ENCODE measurements at regions not wholly inside any gene's neighbourhood (a gene's known extent, or its start where the extent isn't known, plus 50 kb on each side); places are given as distances from the start of the nearest gene placed in this dataset.

DNA sequence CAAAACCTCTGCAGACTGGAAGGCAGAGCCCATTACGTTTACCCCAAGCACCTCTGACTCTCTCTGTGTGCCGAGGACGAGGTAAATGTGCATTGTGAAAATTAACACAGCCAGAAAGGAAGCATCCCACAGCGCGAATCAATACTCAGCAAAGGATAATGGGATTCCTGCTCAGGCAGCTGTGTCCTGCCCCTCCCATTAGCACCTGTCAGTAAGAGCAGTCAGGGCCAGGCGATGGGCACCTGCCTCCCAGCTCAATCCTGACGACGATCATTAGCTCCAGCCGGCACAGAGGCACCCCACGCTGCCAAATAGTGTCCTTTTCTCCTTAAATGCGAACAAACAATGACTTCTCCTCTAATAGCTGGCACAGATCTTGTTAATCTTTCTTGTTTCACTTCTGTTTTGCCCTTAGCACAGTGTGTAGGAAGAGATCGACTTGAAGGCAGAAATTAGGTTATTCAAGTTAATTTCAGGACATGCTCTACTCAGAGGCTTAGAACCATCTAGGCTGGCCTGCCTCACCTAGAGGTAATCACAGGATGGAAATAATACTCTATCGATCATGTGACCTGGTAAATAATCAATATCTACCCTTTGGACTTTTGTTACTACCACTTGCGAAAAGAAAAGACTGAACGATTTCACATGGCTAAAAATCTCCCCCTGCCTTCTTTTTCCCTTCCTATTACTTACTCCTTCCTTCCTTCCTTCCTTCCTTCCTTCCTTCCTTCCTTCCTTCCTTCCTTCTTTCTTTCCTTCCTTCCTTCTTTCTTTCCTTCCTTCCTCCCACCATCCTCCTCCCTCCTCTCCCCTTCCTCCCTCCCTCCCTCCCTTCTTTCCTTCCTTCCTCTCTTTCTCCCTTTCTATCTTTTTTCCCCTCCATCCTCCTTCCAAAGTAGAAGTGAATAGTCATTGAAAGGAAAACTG lies 487.9 kb upstream of the ID2 start:
- no peak for DNase-seq (ENCODE audit: low read depth in 3 of 3)

DNA sequence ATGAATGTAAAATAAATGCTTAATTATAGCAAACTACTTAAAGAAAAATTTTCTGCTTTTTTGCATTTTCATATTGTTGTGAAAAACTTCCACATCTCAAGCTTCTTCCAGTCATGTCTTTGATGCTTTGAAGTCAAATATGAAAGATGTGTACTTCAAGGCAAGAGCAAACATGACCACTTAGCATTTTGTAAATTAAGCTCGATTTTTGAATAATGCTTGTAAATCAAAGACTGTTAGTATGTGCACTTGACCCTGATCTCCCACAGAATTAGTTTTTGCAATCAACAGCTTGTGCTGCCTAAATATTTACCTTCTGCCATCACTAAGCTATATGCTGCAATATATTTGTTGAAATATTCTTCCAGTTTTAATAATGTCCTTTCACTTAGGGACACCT lies 486.1 kb upstream of the ID2 start:
- DNase-seq (ENCODE audit: low read depth in 3 of 3) = no peak

DNA sequence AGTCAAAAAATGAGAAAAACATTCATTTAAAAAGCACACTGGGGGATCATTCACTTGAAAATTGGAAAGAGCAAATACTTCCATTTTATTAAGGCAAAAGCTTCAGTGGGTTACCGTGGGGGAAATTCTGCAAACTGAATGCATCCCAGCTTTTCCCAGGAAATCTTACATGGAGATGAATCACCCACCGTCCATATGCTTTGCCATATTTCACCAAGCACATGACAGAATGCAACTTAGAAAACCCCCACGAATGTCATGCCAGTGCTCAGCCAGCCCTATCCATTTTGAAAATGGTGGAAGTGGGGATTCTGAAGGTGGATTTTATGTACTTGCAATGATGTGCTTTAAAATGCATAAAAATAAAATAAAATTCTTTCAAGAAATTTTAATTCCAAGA lies 485.5 kb upstream of the ID2 start:
- DNase-seq (ENCODE audit: low read depth in 3 of 3) = no peak

DNA sequence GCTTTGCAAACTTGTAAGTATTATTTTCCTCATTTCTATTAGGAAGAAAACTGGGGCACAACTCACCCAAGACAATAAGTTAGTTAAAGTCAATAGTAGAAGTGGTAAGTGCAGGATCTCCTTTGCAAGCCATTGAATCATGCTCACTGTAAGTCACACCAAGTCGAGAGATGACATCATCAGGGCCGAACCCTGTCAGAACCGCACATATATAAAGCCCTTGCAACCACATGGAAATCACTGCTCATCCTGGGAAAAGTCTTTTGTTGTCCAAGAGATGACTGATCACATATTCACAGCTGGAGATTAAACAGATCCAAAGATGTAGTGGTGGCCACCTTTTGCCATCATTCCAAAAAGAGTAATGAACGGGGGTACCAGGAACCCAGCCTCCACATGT lies 484.8 kb upstream of the ID2 start:
- DNase-seq (ENCODE audit: low read depth in 3 of 3) = no peak

DNA sequence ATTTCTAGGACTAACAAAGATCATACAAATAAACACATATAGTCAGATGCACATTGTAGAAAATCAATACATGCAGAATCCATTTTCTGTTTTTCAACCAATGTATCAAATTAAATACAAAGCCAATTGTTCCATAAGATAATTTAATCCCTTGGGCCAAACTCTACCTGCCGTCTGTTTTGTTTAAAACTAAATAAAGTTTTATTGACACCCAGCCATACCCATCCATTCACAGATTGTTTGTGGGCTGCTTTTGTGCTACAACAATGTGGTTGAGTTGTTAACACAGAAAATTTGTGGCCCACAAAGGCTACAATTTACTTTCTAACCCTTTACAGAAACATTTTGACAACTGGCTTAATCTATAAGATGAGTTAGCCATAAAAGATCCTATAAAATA lies 484.0 kb upstream of the ID2 start:
- DNase-seq (ENCODE audit: low read depth in 3 of 3) = no peak

DNA sequence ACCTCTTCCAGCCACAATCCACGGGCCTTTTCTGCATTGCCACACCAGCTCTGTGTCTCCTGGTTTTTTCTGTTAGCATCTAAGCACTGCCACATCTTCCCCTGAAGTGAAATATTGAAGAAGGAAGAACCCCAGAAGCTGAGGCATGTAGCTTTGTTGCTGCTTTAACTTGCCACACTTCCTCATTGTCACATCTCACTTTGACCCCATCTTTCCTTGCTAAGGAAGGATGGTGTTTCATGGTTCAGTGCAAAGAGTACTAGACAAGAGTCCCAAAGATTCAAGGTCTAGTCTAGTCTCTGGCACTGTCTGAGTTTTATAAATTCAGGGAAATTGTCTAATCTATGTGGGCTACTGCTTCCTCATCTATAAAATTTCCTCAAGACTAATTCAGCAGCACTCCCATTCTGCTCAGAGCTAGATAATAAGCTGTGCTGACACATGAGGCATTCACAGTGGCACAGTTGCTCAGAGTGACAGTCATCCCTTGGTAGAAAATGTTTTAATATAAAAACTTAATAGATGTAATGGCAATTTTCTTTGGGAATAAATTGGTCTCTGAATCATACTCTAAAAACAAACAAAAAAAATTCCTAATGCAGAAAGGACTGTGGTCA lies 483.0 kb upstream of the ID2 start:
- DNase-seq (ENCODE audit: low read depth in 3 of 3) = no peak

DNA sequence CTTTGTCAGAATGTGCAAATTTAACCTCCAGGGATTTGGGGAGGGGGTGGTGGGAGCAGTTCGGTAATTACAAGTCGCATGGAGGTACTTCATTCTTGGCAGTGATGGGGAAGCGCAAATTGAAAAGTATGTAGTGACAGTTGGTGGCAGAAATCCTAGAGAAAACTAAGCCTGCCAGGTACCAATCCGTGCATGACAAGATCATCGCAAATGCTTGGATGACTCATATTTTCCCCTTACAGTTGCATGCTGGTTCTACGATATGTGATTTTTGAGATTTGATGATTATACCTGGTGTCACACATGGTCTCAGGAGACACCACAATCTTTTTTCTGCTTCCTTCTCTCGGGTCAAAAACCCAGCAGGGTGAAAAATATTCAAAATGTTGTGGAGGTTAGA lies 479.7 kb upstream of the ID2 start:
- DNase-seq (ENCODE audit: low read depth in 3 of 3) = no peak

DNA sequence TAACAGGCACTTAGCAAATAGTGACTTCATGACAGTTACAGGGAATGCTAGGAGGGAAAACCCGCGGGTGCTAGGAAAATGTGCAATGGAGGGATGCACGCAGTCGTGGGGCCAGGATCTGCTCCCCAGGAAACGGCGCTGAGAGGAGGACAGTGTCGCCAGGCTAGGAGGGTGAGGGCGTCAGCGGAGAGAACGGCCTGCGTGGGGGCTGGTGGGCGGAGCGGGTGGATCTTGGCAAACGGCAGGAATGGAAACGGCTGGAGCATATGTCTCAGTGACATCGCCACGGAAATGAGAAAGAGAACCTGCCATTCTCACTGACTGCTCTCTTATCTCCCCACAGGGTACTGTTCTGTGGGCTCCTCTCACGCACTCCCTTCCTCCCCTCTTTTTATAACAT lies 478.5 kb upstream of the ID2 start:
- DNase-seq (ENCODE audit: low read depth in 3 of 3) = no peak

DNA sequence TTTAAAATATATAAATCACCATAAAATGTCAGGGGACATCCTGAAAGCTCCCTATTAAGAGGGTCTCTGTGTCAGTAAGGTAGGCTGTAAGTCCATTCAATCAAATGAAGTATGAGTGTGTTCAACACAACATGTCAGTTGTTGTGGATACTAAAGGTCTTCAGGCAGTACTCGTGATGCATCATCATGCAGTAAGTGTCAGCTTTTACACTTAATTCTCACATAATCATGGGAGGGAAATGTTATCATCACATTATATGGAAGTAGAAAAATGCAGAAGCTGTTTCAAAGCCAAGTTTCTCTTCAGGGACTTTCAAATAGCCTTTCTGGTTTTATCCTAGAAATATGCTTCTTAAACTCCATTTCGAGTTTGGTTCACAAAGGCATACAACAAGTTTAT lies 477.1 kb upstream of the ID2 start:
- DNase-seq (ENCODE audit: low read depth in 3 of 3) = no peak

DNA sequence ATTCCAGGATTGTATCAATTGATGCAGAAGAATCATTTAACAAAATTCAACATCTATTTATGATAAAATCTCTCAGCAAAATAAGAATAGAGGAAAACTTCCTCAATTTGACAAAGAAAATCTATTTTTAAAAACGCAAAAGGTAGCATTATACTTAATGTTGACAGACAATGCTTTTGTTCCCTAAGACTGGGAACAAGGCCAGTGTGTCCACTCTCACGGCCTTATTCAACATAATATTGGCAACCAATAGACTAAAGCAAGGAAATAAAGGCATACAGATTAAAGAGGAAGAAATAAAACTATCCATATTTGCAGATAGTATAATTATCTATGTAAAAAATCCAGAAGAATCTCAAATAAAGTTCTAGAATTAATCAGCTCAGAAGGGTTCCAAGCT lies 472.4 kb upstream of the ID2 start:
- DNase-seq (ENCODE audit: low read depth in 3 of 3) = no peak

DNA sequence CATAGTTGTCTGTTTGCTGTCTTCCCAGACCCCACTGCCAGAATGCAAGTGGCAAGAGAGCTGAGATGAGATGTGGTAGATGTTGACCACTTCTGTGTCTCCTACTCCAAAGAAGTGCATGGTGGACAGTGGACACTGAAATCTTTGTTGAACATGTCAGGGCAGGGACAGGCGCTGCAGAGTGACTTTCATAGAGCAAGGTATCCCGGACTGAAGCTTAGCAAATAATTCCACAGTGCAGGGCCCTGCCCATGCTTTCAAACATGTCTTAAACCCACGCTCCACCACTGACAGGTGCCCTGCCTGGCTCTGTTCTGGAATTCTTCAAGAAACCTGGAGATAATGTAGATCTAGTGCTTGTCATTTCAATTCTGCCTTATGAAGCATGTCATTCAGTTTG lies 470.5 kb upstream of the ID2 start:
- DNase-seq (ENCODE audit: low read depth in 3 of 3) = no peak

DNA sequence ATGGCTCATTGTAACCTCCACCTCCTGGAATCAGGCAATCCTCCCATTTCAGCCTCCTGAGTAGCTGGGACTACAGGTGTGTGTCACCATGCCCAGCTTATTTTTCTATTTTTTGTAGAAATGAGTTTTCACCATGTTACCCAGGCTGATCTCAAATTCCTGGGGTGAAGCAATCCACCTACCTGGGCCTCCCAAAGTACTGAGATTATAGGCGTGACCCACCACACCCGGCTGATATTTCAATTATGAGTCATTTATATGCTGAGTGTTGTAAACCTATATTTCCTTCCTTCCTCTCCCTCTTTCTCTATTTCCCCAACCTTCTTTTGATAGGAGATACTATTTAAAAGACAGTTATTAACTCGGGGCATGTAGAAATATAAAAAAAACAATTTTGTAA lies 469.6 kb upstream of the ID2 start:
- DNase-seq (ENCODE audit: low read depth in 3 of 3) = no peak

DNA sequence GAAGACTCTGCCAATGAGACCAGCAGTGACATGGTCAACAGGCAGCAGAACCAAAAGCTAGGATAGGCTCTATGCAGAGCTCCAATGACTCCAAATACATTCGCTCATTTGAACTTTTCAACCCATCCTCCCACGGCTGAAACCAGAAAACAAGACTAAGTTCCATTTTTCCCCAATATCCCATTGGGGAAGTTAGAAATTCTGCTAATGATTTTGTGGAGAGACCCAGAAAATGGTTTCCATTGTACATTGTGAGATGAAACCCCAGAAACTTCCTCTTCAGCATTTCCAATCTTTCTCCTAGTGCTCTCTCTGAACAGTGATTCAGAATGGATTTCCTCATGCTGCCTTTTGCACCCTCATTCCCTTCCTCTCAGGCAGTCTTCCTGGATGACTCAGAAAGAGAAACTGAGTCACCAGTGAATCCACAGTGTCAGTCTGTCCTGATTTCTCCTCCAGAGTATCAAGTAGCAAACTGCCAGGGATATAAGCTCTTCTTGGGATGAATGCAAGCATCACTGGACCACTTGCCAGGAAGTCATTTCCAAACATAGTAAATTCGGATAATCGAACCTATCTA lies 467.7 kb upstream of the ID2 start:
- DNase-seq (ENCODE audit: low read depth in 3 of 3) = no peak

DNA sequence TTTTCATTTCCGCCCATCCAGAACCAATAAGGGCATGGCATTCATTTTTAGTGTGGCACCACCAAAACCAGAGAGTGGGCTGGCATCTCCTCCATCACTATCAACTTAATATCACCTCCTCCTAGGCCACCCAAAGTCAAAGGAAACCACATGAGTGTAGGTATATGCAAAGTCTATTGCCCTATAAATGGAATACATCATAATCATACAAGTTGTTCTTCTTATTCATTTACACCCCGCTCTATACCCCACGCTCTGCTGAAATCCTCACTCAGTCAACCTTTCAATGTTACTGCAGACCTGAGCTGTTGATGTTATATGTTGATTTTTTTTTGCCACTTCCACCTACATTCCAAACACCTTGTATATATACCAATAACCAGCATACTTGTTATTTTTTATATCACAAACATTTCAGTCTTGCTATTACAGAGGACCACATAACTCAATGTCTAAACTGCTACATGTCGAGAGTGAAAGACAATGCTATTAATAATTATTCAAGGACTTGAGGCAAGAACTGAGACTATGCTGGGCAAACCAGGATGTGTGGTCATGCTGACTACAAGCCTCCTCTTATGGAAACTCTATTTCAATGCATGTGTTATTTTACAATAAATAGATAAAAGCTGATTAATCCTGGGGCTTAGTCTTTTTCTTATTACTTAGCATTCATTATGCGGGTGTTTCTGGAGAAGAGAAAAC lies 466.5 kb upstream of the ID2 start:
- no peak for DNase-seq (ENCODE audit: low read depth in 3 of 3)

DNA sequence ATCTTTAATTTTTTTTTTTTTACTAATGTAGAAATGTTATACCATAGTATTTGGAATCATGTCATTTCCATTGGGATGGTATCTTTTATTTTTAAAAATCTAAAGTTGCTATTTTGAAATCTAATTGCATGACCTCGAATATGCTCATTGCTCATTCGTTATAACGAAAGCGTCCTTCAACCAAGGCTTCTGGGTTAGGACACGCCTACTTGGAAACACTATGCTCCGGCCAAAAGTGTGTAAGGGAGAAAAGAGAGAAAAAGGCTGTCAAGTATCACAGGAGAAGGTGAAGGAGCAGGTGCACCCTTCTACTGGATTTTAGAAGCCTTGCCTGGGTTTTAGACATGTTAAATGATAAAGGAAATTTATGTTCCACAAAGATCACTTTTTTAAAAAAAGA lies 465.9 kb upstream of the ID2 start:
- no peak for DNase-seq (ENCODE audit: low read depth in 3 of 3)

DNA sequence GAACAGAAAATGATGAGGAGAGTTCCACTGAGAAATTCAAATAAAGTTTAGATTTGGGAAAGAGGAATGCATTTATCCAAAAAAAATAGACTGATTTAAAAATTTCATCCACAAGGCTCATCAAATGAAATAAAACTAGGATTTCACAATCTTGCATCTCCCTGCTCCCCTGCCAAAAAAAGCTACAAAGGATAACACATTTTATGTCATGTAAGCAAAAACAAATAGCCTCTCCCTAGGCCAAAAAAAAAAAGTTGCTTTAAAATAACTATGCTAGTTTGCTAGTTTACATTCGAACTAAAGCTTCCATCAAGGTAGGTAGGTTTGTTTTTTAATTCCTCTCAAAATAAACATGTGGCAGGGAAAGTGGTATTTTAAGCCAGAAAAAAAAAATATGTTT lies 465.5 kb upstream of the ID2 start:
- DNase-seq (ENCODE audit: low read depth in 3 of 3) = no peak

DNA sequence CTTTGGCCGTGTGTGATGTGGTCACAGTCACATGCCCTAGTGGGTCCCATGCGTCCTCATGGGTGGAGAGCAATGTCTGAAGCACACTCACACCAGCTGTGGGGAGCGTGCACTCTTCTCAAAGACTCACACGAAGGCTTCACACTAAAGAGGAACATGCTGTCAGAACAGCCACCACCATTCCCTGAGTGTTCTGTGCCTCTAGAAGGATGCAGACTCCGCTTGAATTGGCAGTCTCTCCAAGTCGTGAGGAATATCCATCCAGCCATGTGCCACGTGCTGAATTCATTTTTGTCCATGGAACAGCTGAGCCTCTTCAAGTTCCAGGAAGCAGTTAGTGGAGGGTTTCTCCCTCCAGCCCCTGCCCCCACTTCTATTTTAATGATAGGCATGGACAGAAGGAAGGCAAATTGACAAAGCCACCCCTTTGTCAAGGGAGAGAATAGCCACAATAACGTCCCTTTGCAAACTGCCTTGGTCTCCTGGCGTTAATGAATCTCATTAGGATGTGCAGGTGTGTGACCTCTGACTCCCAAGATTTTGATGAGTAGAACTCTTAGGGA lies 464.3 kb upstream of the ID2 start:
- no peak for DNase-seq (ENCODE audit: low read depth in 3 of 3)

DNA sequence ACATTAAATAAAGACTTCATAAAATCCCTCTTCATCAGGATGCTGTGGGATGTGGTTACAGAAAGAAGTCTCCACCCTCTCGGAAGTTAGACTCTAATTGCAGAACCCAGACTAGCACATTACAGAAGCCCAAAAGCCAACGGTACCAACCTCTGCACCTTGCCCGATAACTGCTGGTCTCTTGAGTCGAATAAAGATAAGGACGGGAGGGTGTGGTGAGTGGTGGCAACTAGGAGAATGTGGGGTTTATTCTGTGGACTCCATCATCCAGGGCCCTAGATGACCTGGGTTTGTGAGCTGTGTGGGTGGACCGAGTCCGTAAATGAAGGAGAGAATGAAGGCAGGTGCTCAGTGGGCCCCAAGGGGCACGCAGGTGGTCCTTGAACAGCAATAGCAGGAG lies 462.8 kb upstream of the ID2 start:
- no peak for DNase-seq (ENCODE audit: low read depth in 3 of 3)

DNA sequence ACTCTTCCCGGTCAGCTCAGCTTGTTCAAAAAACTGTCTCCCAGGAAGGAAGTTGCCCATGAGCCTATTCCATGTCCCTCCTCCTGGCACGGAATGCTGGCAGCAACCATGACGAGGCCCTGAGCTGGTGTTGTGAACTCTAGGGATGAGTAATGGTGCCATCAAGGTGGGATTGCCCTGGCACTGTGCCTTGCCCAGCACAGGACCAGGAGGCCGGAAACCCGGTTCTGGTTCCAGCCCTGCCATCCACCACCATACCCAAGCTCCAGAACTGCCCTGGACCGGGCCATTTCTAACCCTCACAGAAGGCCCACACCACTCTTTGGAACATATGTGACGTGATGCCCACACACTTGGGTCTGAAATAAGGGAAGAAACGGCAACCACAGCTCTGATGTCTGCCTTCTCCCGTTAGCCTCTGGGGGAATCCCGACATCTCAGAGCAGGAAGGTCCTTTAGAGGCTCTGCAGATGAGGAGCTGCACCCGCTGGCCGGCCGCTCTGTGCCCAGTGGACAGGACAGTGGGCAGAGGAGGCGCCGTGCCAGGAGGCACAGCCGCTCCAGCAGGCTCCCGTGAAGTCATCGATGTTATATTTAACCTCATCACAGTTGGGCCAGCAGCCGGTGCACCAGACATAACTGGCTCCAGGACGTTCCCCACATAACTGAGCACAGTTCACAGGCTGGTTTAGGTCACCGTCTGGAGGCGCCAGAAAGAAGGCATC lies 462.1 kb upstream of the ID2 start:
- no peak for DNase-seq (ENCODE audit: low read depth in 3 of 3)

DNA sequence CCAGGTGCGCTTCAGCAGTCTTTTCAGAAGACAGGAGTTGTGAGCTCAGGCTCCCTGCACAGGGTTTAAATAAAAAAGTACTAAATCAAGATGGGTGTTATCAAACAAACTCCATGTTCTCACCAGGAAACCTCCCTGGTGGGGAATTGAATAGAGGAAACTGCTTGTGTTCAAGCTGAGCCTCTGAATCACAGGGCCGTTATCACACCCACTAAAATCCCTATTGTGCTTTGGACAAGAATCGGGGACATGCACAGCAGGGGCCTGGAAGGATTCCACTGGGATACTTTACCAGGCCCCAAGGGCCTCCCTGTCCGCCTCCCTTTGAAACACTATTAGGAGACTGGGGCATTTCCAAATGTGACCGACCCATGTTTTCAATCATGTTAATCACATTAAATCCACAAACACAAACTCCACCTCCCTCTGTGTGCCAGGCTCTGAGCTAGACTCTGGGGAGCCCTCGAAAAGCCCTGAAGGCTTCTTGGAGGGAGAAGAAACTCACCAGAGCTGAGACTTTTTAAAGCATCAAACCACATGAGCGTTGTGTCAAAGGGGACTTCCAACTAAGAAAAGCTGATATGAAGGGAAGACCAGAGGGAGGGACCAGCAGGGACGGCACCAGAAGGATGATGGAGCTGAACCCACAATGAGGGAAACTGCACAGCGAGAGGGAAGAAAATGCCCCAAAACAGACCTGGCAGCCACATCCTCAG lies 458.7 kb upstream of the ID2 start:
- no peak for DNase-seq (ENCODE audit: low read depth in 3 of 3)
